ENCODE measurements at regions not wholly inside any gene's neighbourhood (a gene's known extent, or its start where the extent isn't known, plus 50 kb on each side); places are given as distances from the start of the nearest gene placed in this dataset.

GRCh38 chr3:186487819-186488218, 56.4 kb downstream of the CRYGS start:
- no peak for DNase-seq

DNA sequence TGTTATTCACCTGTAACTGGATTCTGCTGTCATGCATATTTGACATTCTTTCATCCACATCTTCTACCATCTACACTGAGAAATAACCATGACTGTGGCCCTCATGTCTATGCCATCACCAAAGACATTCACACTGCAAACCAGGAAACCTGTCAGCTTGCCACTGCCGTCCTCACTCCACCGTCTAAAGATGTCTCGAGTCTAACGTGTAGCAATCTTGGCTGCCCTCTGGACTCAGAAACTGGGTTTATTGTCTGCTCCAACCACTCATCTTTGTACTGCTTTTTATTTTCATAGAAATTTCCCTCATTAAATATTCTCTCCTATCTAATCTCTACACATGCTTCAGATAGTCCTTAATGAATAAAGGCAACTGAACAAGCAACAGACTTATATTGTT, 57.1 kb downstream of the CRYGS start:
- no peak for DNase-seq

- no peak for DNase-seq
These were observed 60.4 kb downstream of the CRYGS start for GRCh38 chr3:186483611-186484340.

GRCh38 chr3:186481526-186481925, 62.7 kb downstream of the CRYGS start:
- DNase-seq = no peak

DNA sequence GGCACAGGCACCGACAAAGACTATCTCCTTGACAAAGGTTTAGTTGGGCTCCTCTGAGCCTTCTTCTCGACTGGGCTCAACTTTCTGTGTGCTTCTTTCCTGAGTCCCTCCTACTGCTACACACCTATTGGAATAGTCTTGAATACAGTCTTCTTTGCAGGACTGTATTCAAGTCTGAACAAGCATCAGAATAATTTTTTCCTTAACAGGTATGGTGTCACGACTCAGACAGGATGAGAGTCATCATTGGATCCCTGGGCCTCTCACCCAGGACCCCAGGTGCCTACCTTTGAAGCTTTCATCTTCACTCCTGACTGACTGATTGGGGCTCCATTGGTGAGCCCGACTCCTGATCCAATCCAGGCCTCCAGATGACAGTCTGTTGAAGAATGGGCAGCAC, 66.3 kb downstream of the CRYGS start:
- DNase-seq = no peak

DNA sequence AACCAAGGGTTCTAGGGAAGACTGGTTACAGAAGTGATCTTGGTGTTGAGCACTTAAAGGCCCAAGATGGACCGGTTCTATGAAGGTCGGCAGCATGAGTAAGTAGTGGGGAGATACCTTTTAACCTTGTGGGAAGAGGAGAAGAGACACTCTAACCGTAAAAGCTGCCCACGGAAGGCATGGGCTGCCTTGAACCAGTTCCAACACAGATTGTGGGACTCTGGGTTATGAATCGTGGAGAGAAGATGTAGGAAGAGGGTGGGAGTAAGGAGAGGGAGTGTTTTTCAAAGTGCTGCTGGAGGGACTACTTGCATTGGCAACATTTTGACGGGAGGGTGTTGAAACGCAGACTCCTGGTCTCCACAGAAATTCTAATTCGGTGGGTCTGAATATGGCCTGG, 67.1 kb downstream of the CRYGS start:
- no peak for DNase-seq

- no peak for DNase-seq
These were observed 67.6 kb downstream of the CRYGS start for GRCh38 chr3:186476541-186476940.

DNA sequence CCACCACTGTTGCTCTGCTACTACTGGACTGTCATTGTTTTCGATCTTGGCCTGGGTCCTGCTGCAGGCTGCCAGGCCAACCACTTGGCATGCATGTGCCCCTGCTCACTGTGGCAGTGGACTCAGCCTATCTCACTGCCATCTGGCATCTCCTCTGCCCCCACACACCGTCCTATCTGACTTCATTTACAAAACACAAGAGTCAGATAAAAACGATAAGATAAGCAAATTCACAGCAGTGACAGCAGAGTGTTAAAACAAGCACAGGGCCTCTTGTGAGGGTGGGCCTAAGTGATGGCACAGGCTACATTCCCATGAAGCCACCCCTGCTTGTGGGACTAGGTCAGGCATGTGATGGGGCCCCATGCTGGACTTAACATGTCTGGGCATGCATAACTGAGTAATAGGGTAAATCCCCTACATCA, 68.1 kb downstream of the CRYGS start:
- no peak for DNase-seq

- DNase-seq = no peak
These were observed 71.0 kb downstream of the CRYGS start for GRCh38 chr3:186473166-186473565.

- DNase-seq = no peak
These were observed 71.6 kb downstream of the CRYGS start for GRCh38 chr3:186472456-186473008.

GRCh38 chr3:186471771-186472170, 72.4 kb downstream of the CRYGS start:
- no peak for DNase-seq

DNA sequence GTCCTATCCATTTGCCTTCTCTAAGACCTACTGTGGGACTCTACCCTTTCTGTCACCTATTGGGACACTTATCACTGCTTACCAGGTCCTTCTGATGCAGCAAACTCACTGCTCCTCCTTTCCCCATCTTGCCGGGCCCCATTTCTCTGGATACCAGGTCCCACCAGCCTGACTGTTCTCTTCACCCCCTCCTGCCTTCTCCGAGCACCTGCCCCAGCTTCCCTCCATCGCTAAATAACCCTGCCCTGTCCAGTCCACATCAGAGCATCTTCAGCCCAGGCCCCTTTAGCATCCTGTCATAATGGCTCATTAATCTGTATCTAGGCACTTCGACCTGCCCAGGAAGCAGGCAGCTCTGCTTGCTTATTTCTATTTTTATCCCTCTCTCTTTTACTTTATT, 74.7 kb downstream of the CRYGS start:
- DNase-seq = no peak

DNA sequence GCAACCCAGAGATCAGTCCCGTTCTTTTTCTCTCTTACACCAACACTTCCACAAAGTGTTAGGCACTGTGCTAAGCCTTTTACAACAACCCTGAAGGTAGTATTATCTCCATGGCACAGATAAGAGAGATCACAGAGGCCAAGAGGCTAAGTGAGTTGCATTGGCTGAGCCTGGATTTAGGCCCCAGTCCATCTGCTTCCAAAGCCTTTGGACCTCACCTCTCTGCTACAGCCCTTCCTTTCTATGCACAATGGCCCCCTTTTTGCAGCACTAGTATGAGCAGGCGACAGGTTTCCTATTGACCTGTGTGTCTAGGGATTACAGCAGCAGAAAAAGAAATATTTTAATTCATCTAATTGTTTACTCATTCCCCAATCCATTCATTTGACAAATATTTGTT, 76.2 kb downstream of the CRYGS start:
- DNase-seq = no peak

- no peak for DNase-seq
These were observed 77.7 kb downstream of the CRYGS start for GRCh38 chr3:186466391-186466974.

DNA sequence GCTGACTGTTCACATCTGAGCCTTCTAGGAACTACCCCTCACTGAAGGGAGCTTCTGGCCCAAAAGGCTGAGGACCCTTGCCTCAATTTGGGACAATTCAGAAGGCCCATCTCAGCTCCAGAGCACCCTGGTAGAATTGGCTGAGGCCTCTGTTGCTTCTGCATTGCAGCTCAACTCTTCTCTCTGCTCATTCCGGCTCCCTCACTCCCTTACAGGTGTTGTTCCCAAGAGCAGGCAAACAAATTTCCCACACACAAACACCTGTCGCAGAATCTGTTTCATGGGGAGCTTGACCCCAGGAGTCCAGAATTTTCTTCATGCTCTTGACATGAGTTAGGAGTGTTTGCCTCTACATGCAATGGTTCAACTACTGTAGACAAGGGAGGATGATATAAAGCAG, 78.7 kb downstream of the CRYGS start:
- no peak for DNase-seq

GRCh38 chr3:186464424-186465093, 79.6 kb downstream of the CRYGS start:
- DNase-seq = no peak

DNA sequence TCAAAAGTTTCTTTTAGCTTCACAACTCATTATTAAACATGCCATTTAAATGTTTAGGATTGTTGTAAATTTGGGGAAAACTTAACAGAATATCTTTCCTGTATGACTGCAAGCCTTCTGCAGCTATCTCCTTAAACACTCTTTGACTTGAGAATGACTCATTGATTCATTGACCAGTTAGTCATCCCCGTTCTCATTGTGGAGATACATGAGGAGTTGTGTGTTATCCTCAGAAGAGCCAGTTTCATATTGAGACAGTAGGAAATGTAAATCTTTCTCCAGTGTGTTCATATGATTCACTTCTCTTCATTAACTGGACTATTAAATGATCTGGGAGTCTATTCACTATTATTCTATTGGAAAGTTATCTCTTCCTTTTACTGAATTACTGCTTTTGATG, 83.0 kb downstream of the CRYGS start:
- DNase-seq = no peak

DNA sequence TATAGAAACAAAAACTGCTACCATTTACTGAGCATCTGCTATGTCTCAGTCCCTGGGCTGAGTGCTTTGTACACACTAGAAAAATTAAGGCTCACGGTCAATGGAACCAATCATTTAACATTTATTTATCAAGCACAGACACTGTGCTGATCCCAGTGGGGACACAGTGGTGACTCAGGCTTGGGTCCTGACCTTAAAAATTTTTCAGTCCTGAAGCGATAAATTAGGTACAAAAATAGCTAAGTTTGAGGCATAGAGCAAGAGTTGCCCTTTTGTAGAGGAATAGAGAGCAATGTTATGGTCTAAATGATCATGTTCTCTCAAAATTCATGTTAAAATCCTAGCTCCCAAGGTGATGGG, 85.1 kb downstream of the CRYGS start:
- no peak for DNase-seq

GRCh38 chr3:186458306-186459107, 85.7 kb downstream of the CRYGS start:
- DNase-seq = no peak

DNA sequence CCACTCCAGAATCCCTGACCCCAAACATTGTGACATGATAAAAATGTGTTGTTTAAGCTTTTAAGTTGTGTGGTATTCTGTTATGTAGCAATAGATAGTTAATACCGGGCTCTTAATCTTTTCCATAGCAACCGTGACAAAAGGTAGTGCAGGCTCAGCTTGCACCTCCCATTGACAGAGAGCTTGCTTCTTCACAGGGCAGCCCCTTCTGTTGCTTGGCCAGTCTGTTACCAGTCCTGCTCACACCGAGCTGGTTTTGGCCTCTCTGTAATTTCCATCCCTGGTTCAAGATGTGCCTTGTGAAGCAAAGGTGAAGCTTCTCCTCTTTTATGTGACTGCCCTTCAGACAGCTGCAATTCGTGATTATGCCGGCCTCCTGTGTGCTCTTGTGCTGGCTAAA, 86.9 kb downstream of the CRYGS start:
- no peak for DNase-seq

DNA sequence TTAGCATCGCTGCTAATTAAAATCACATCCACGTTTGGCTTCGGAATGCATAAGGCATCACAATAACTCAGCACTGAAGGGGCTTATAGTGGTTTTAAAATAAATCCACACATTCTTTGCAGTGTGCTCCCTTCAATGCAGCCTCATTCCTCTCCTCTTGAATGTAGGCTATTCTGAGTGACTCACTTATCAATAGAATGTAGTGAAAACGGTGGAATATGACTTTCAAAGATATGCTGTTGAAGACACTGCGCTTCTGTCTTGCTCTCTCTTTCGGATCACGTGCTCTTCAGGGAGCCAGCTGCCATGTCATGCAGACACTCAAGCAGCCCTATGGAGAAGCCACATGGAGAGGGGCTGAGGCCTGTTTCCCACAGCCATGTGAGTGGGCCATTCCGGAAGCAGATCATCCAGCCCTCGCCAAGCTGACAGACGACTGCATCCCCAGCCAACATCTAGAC, 87.4 kb downstream of the CRYGS start:
- DNase-seq = no peak

DNA sequence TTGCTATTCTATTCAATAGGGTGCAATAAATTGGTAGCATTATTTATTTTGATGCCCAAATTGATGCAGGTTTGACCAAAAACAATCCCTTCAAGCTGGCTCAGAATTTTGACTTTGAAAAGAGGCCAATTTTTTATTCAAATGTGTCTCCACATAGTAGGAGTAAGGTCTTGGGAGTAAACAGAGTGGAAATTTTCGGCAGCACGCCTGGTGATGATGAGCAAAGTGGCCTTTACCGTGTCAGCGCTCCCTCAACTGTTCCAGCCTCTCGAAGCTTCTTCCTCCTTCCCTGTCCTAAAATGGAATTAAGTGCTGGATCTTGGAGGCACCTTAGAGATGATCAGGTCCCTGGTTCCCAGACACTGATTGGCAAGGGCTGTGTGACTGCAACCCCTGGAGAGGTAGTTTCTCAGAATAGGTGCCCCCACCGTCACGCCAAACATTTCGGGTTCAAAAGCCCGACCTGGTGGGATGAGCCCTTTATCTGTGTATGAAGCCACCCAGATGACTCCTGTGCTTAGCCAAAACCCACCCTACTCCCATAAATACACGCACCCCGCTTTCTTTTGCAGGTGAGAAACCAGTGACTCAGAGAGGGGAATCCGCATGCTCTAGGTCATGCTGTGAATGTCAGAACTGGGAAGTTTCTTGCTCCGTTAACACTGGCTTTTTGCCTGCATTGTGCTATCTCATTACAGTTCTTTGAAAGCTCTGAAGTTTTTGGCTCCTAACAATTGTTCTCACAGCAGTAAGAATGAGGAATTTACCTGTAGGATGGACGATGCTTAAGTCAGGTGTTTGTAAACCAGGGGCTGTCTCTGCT, 89.1 kb downstream of the CRYGS start:
- no peak for DNase-seq
